Smooth muscle cell (in vitro differentiated cells): ENCODE measurements at regions not wholly inside any gene's neighbourhood (a gene's known extent, or its start where the extent isn't known, plus 50 kb on each side); places are given as distances from the start of the nearest gene placed in this dataset.

Source experiments
- DNase-seq: peaks from one replicate; lab custom pipeline; 2025; ENCODE audit not compliant: unreplicated experiment; lab: John Stamatoyannopoulos, UW
- H2AFZ ChIP-seq: fragments of 200-600 bp; sonication (generic); 2 replicates; pipeline ENCODE4 v1.6.0; 2016; ENCODE audit warnings: antibody characterized with exemption, low read depth, mild to moderate bottlenecking
- H3F3A ChIP-seq: fragments of 200-600 bp; sonication (generic); 2 replicates; pipeline ENCODE4 v1.6.0; 2017; ENCODE audit warnings: antibody characterized with exemption, low read depth
- H3K27ac ChIP-seq: fragments of 200-600 bp; sonication (generic); 2 replicates; pipeline ENCODE4 v1.5.1; 2016; ENCODE audit warnings: low read depth, mild to moderate bottlenecking
- H3K27me3 ChIP-seq: fragments of 200-600 bp; sonication (generic); 2 replicates; pipeline ENCODE4 v1.6.1; 2016; ENCODE audit warnings: low read depth, mild to moderate bottlenecking
- H3K36me3 ChIP-seq: fragments of 200-600 bp; sonication (generic); 2 replicates; pipeline ENCODE4 v1.5.1; 2016; ENCODE audit warnings: low read depth
- H3K4me1 ChIP-seq: fragments of 200-600 bp; sonication (generic); 2 replicates; pipeline ENCODE4 v1.5.1; 2016; ENCODE audit warnings: low read depth
- H3K4me2 ChIP-seq: fragments of 200-600 bp; sonication (generic); 2 replicates; pipeline ENCODE4 v1.6.0; 2016; ENCODE audit warnings: mild to moderate bottlenecking
- H3K4me3 ChIP-seq: fragments of 200-600 bp; sonication (generic); 2 replicates; pipeline ENCODE4 v1.5.1; 2016; ENCODE audit warnings: mild to moderate bottlenecking
- H3K79me2 ChIP-seq: fragments of 200-600 bp; sonication (generic); 2 replicates; pipeline ENCODE4 v1.6.0; 2016; ENCODE audit warnings: low read depth, mild to moderate bottlenecking
- H3K9ac ChIP-seq: fragments of 200-600 bp; sonication (generic); 2 replicates; pipeline ENCODE4 v1.6.0; 2016; ENCODE audit warnings: low read depth
- H3K9me3 ChIP-seq: fragments of 200-600 bp; sonication (generic); replicated peaks from 2 replicates; pipeline ENCODE4 v1.5.1; 2016; ENCODE audit warnings: low read depth
- H4K20me1 ChIP-seq: fragments of 200-600 bp; sonication (generic); 2 replicates; pipeline ENCODE4 v1.6.0; 2016; ENCODE audit warnings: low read depth
- WGBS: methylation state at CpG from one replicate; pipeline ENCODE4 v1.1.7; 2016; ENCODE audit warnings: low lambda C conversion rate; 5-methylcytosine and 5-hydroxymethylcytosine counted together
- TF ChIP-seq, protein P1 (sequence below): fragments of 200-600 bp; sonication (generic); IDR thresholded peaks from 2 replicates; pipeline ENCODE4 v1.5.1; 2017; ENCODE audit warnings: borderline replicate concordance, mild to moderate bottlenecking, antibody characterized with exemption; ENCODE audit not compliant: insufficient read depth, poor library complexity, severe bottlenecking

DNA sequence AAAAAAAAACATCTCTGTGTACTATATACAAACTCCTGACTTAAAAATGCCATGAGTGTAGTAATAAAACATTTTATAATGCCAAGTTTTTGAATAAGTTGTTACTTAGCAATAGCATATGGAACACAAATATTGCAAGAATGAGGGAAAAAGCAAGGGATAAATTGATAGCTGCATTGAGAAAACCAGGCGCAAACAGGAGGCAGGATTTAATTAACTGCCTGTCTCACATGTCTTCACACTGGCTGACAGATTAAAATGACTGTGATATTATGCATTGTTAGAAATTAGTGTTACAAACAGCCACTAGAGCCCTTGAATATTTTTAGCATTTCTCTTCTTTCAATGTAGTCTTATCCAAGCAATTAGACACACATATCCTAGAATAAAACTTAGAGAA, 1817.5 kb upstream of the NUDT12 start:
- H3K4me3 ChIP-seq, result no peak overlapping the region
- H3K27me3 ChIP-seq, result no peaks in the 10 kb centered on the region
- no peaks in the 10 kb centered on the region for H3K79me2 ChIP-seq
- DNase-seq, result no peak
- no peak overlapping the region for H3K4me2 ChIP-seq
- no peak overlapping the region for H3K27ac ChIP-seq
- WGBS, result 96% methylated on average over 1 of the region's 1 CpG
- no peak overlapping the region for H2AFZ ChIP-seq
- TF ChIP-seq, protein P1, sequence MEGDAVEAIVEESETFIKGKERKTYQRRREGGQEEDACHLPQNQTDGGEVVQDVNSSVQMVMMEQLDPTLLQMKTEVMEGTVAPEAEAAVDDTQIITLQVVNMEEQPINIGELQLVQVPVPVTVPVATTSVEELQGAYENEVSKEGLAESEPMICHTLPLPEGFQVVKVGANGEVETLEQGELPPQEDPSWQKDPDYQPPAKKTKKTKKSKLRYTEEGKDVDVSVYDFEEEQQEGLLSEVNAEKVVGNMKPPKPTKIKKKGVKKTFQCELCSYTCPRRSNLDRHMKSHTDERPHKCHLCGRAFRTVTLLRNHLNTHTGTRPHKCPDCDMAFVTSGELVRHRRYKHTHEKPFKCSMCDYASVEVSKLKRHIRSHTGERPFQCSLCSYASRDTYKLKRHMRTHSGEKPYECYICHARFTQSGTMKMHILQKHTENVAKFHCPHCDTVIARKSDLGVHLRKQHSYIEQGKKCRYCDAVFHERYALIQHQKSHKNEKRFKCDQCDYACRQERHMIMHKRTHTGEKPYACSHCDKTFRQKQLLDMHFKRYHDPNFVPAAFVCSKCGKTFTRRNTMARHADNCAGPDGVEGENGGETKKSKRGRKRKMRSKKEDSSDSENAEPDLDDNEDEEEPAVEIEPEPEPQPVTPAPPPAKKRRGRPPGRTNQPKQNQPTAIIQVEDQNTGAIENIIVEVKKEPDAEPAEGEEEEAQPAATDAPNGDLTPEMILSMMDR, result no peak
- H3K4me1 ChIP-seq, result no peaks in the 10 kb centered on the region
- no peaks in the 10 kb centered on the region for H3K9me3 ChIP-seq
- no peak overlapping the region for H3K9ac ChIP-seq
- no peaks in the 10 kb centered on the region for H4K20me1 ChIP-seq
- no peaks in the 10 kb centered on the region for H3F3A ChIP-seq
- H3K36me3 ChIP-seq, result no peaks in the 10 kb centered on the region

DNA sequence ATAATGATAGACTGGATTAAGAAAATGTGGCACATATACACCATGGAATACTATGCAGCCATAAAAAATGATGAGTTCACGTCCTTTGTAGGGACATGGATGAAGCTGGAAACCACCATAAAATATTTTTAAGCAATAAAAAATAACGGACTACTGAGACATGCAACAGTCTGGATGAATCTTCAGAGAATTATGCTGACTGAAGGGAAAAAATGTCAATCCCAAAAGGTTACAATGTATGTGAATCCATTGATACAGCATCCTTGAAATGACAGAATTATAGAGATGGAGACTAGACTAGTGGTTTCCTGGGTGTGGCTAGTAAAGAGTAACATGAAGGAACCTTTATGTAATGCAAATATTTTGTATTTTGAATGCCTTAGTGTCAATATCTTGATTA, 1808.6 kb upstream of the NUDT12 start:
- Histone ChIP-seq H3K27ac (no peak overlapping the region), H3K4me3 (no peak overlapping the region), H3K4me1 (no peaks in the 10 kb centered on the region), H3F3A (no peaks in the 10 kb centered on the region), H3K36me3 (no peaks in the 10 kb centered on the region), H3K79me2 (no peaks in the 10 kb centered on the region), H3K9me3 (no peaks in the 10 kb centered on the region), H3K27me3 (no peaks in the 10 kb centered on the region), H2AFZ (no peak overlapping the region), H3K4me2 (no peak overlapping the region), H4K20me1 (no peaks in the 10 kb centered on the region), H3K9ac (no peak overlapping the region)
- DNase-seq, result no peak
- TF ChIP-seq, protein P1, result no peak
- WGBS, result 57% methylated on average over 2 of the region's 2 CpGs

DNA sequence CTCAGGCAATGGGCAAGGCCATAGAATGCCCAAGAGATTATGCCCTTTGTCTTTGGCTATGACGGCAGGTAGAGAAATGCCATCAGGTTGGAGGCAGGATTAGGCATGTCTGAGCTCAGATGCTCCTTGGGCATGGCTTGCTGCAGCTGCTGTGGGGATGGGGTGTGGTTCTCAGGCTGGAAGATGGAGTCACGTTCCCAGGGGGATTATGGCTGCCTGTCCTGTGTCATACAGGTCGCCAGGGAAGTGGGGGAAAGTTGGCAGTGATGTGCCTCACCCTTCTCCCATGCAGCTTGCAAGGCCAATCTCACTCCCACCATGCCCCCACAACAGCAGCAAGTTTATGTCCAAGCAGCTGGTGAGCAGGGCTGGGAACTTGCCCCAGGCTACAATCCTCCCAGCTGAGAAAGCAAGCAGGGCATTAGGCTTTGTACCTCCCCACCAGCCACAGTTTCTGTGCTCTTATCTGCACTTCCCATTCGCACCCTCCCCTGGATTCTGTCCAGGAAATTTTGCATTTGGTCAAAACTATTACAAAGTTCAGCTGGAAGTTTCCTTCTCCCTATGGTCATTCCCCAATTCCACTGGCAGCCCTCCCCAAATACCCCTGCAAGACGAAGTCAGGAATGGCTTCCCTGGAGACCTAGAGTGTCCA, 1788.0 kb upstream of the NUDT12 start:
- Histone ChIP-seq H3K4me1 (no peaks in the 10 kb centered on the region), H3K27ac (no peak overlapping the region), H4K20me1 (no peaks in the 10 kb centered on the region), H3K4me2 (no peak overlapping the region), H3K9me3 (no peaks in the 10 kb centered on the region), H3K27me3 (no peaks in the 10 kb centered on the region), H3K79me2 (no peaks in the 10 kb centered on the region), H3K36me3 (no peaks in the 10 kb centered on the region), H2AFZ (no peak overlapping the region), H3F3A (no peaks in the 10 kb centered on the region), H3K4me3 (no peak overlapping the region), H3K9ac (no peak overlapping the region)
- TF ChIP-seq, protein P1, result no peak
- WGBS, result 81% methylated on average over 5 of the region's 5 CpGs
- DNase-seq, result no peak

DNA sequence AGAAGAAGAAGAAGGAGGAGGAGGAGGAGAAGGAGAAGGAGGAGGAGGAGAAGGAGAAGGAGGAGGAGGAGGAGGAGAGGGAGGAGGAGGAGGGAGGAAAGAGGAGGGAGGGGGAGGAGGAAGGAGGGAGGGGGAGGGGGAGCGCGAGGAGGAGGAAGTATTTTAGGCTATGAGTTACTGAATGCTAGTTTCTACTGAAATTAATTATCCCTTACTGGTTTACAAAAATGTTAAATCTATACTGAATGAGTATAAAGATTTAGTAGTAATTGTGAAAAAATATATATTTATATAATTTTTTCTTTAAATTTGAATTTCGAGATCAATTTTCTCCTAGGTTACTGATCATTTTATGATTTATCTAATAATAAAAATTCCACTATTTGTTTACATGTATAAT, 1769.0 kb upstream of the NUDT12 start:
- H2AFZ ChIP-seq, result no peak overlapping the region
- no peaks in the 10 kb centered on the region for H4K20me1 ChIP-seq
- H3K79me2 ChIP-seq, result no peaks in the 10 kb centered on the region
- TF ChIP-seq, protein P1, result no peak
- no peaks in the 10 kb centered on the region for H3K4me1 ChIP-seq
- H3K4me2 ChIP-seq, result no peak overlapping the region
- H3K9ac ChIP-seq, result no peak overlapping the region
- no peaks in the 10 kb centered on the region for H3K27me3 ChIP-seq
- no peaks in the 10 kb centered on the region for H3K9me3 ChIP-seq
- H3K4me3 ChIP-seq, result no peak overlapping the region
- H3K27ac ChIP-seq, result no peak overlapping the region
- H3K36me3 ChIP-seq, result no peaks in the 10 kb centered on the region
- 85% methylated on average over 1 of the region's 3 CpGs for WGBS
- DNase-seq, result no peak
- no peaks in the 10 kb centered on the region for H3F3A ChIP-seq
